ENCODE measurements at regions not wholly inside any gene's neighbourhood (a gene's known extent, or its start where the extent isn't known, plus 50 kb on each side); places are given as distances from the start of the nearest gene placed in this dataset.
"Not testable (repeated sequence)": the region's sequence is repeated elsewhere in the genome, so short reads cannot be mapped to it uniquely, and the experiment has no call there.

- DNase-seq (ENCODE audit: low read depth in 2 of 2), result no peak
Observed at GRCh38 chr1:83130886-83131691, 867.8 kb downstream of the TTLL7 start.

- no peak for DNase-seq (ENCODE audit: low read depth in 2 of 2)
Observed at GRCh38 chr1:83129107-83129506, 869.8 kb downstream of the TTLL7 start.

GRCh38 chr1:83125456-83125855 lies 873.5 kb downstream of the TTLL7 start:
- DNase-seq (ENCODE audit: low read depth in 2 of 2), result no peak

GRCh38 chr1:83123019-83123418 lies 875.9 kb downstream of the TTLL7 start:
- DNase-seq (ENCODE audit: low read depth in 2 of 2), result no peak

GRCh38 chr1:83118472-83118871 lies 880.5 kb downstream of the TTLL7 start:
- no peak for DNase-seq (ENCODE audit: low read depth in 2 of 2)

- DNase-seq (ENCODE audit: low read depth in 2 of 2), result not testable (repeated sequence)
Observed at GRCh38 chr1:83117030-83117429, 881.9 kb downstream of the TTLL7 start.

GRCh38 chr1:83115785-83116184 lies 883.1 kb downstream of the TTLL7 start:
- no peak for DNase-seq (ENCODE audit: low read depth in 2 of 2)

GRCh38 chr1:83114136-83114834 lies 884.6 kb downstream of the TTLL7 start:
- no peak for DNase-seq (ENCODE audit: low read depth in 2 of 2)

GRCh38 chr1:83113652-83114051 lies 885.3 kb downstream of the TTLL7 start:
- no peak for DNase-seq (ENCODE audit: low read depth in 2 of 2)

- DNase-seq (ENCODE audit: low read depth in 2 of 2), result no peak
Observed at GRCh38 chr1:83112248-83112885, 886.6 kb downstream of the TTLL7 start.

GRCh38 chr1:83110156-83110555 lies 888.8 kb downstream of the TTLL7 start:
- no peak for DNase-seq (ENCODE audit: low read depth in 2 of 2)

- no peak for DNase-seq (ENCODE audit: low read depth in 2 of 2)
Observed at GRCh38 chr1:83109692-83110091, 889.2 kb downstream of the TTLL7 start.

GRCh38 chr1:83104558-83104957 lies 894.4 kb downstream of the TTLL7 start:
- DNase-seq (ENCODE audit: low read depth in 2 of 2), result no peak

- DNase-seq (ENCODE audit: low read depth in 2 of 2), result peak; percentile 27 to 30
Observed at GRCh38 chr1:83103341-83103740, 895.6 kb downstream of the TTLL7 start.

GRCh38 chr1:83102630-83103071 lies 896.3 kb downstream of the TTLL7 start:
- DNase-seq (ENCODE audit: low read depth in 2 of 2), result peak; percentile 93

- DNase-seq (ENCODE audit: low read depth in 2 of 2), result peak in 1 of 2 experiments; percentile 21
Observed at GRCh38 chr1:83101406-83101805, 897.5 kb downstream of the TTLL7 start.

- no peak for DNase-seq (ENCODE audit: low read depth in 2 of 2)
Observed at GRCh38 chr1:83100133-83100532, 898.8 kb downstream of the TTLL7 start.

- no peak for DNase-seq (ENCODE audit: low read depth in 2 of 2)
Observed at GRCh38 chr1:83098791-83099190, 900.1 kb downstream of the TTLL7 start.

- peak; percentile 71 to 77 for DNase-seq (ENCODE audit: low read depth in 2 of 2)
Observed at GRCh38 chr1:83098131-83098530, 900.8 kb downstream of the TTLL7 start.

GRCh38 chr1:83097715-83098114 lies 901.2 kb downstream of the TTLL7 start:
- DNase-seq (ENCODE audit: low read depth in 2 of 2), result no peak

GRCh38 chr1:83095570-83095969 lies 903.4 kb downstream of the TTLL7 start:
- DNase-seq (ENCODE audit: low read depth in 2 of 2), result no peak

GRCh38 chr1:83090195-83090594 lies 908.7 kb downstream of the TTLL7 start:
- no peak for DNase-seq (ENCODE audit: low read depth in 2 of 2)

- no peak for DNase-seq (ENCODE audit: low read depth in 2 of 2)
Observed at GRCh38 chr1:83087851-83088250, 911.1 kb downstream of the TTLL7 start.

All from fibroblast of skin of left quadriceps (primary cell).